CD14-positive monocyte (primary cell): ENCODE measurements at regions not wholly inside any gene's neighbourhood (a gene's known extent, or its start where the extent isn't known, plus 50 kb on each side); places are given as distances from the start of the nearest gene placed in this dataset.

Source experiments
- DNase-seq, 3 donors: peaks; one replicate each; pipeline ENCODE4 v3.0.0-alpha.2; 2011 to 2022
- H2AFZ ChIP-seq: 2 replicates; pipeline ENCODE4 v1.6.0; 2012; ENCODE audit warnings: mild to moderate bottlenecking, low read depth, low read length, inconsistent platforms; ENCODE audit not compliant: insufficient read depth, poor library complexity, severe bottlenecking
- H3K27ac ChIP-seq, 2 donors: 1 replicate in 1 of 2; 2 replicates in 1 of 2; pipeline ENCODE4 v1.5.1; 2012 to 2013; ENCODE audit warnings: low read length in 2 of 2, control low read depth in 1 of 2, inconsistent platforms in 1 of 2, low read depth in 1 of 2, mild to moderate bottlenecking in 1 of 2
- H3K27me3 ChIP-seq, 2 donors: one replicate each; pipeline versions ENCODE4 v1.6.0 to v1.6.1; 2011 to 2013; ENCODE audit warnings: low read length in 2 of 2; ENCODE audit not compliant: control insufficient read depth in 2 of 2, insufficient read depth in 2 of 2
- H3K36me3 ChIP-seq, 2 donors: replicated peaks in 1 of 2; 1 replicate in 1 of 2; 2 replicates in 1 of 2; pipeline versions ENCODE4 v1.5.1 to v1.6.1; 2012 to 2013; ENCODE audit warnings: low read length in 2 of 2, control low read depth in 1 of 2, inconsistent platforms in 1 of 2, mild to moderate bottlenecking in 1 of 2; ENCODE audit not compliant: insufficient read depth in 2 of 2, control insufficient read depth in 1 of 2
- H3K4me1 ChIP-seq, 2 donors: 1 replicate in 1 of 2; 2 replicates in 1 of 2; pipeline versions ENCODE4 v1.5.1 to v1.6.1; 2012 to 2013; ENCODE audit warnings: low read length in 2 of 2, control low read depth in 1 of 2, inconsistent platforms in 1 of 2, mild to moderate bottlenecking in 1 of 2, moderate library complexity in 1 of 2; ENCODE audit not compliant: insufficient read depth in 2 of 2, control insufficient read depth in 1 of 2
- H3K4me2 ChIP-seq: replicated peaks from 2 replicates; pipeline ENCODE3; 2012; ENCODE audit warnings: low read length, moderate library complexity, mild to moderate bottlenecking; ENCODE audit not compliant: poor library complexity, severe bottlenecking; ENCODE audit errors: extremely low read depth
- H3K4me3 ChIP-seq, 3 experiments: fragments of 200-600 bp in 1 of 3; sonication (generic) in 1 of 3; replicated peaks in 1 of 3; 1 replicate in 2 of 3; 2 replicates in 1 of 3; pipeline ENCODE4 v1.5.1; 2011 to 2013; ENCODE audit warnings: low read length in 3 of 3, mild to moderate bottlenecking in 3 of 3, control low read depth in 2 of 3, low read depth in 2 of 3, inconsistent platforms in 1 of 3, moderate library complexity in 1 of 3
- H3K79me2 ChIP-seq: 2 replicates; pipeline ENCODE4 v1.6.0; 2012; ENCODE audit warnings: mild to moderate bottlenecking, control low read depth, inconsistent platforms, low read length, moderate library complexity; ENCODE audit not compliant: insufficient read depth
- H3K9ac ChIP-seq: 2 replicates; pipeline ENCODE4 v1.6.0; 2017; ENCODE audit warnings: low read length, mild to moderate bottlenecking; ENCODE audit not compliant: insufficient read depth, poor library complexity, severe bottlenecking
- H3K9me3 ChIP-seq, 2 donors: replicated peaks in 1 of 2; 1 replicate in 1 of 2; 2 replicates in 1 of 2; pipeline versions ENCODE4 v1.5.1 to v1.6.1; 2012 to 2013; ENCODE audit warnings: low read length in 2 of 2, control low read depth in 1 of 2; ENCODE audit not compliant: control insufficient read depth in 1 of 2, insufficient read depth in 1 of 2
- H4K20me1 ChIP-seq: 2 replicates; pipeline ENCODE4 v1.6.0; 2012; ENCODE audit warnings: mild to moderate bottlenecking, low read length, control low read depth, moderate library complexity; ENCODE audit not compliant: insufficient read depth
- H3K27ac Mint-ChIP-seq, 7 donors: one replicate each; pipeline ENCODE4 v1.8.0; 2020; ENCODE audit warnings: mild to moderate bottlenecking in 7 of 7, mixed read lengths in 7 of 7, moderate library complexity in 6 of 7, inconsistent platforms in 2 of 7
- H3K27me3 Mint-ChIP-seq, 3 donors: one replicate each; pipeline ENCODE4 v1.8.0; 2021 to 2022; ENCODE audit warnings: low read depth in 3 of 3, mild to moderate bottlenecking in 3 of 3, mixed read lengths in 3 of 3, moderate library complexity in 3 of 3, inconsistent platforms in 1 of 3
- H3K36me3 Mint-ChIP-seq, 2 donors: one replicate each; pipeline ENCODE4 v1.8.0; 2020; ENCODE audit warnings: mixed read lengths in 2 of 2, inconsistent platforms in 1 of 2, mild to moderate bottlenecking in 1 of 2
- H3K4me1 Mint-ChIP-seq: one replicate; pipeline ENCODE4 v1.8.0; 2020; ENCODE audit warnings: mild to moderate bottlenecking, mixed read lengths
- H3K4me3 Mint-ChIP-seq, 2 donors: one replicate each; pipeline ENCODE4 v1.8.0; 2020; ENCODE audit warnings: mild to moderate bottlenecking in 2 of 2, mixed read lengths in 2 of 2, moderate library complexity in 1 of 2
- H3K9me3 Mint-ChIP-seq, 7 donors: one replicate each; pipeline ENCODE4 v1.8.0; 2020 to 2022; ENCODE audit warnings: mixed read lengths in 7 of 7, mild to moderate bottlenecking in 6 of 7, moderate library complexity in 6 of 7, inconsistent platforms in 2 of 7
- CTCF ChIP-seq: fragments of 200-600 bp; IDR thresholded peaks from one replicate; pipeline ENCODE4 v1.8.0; 2022; ENCODE audit warnings: antibody characterized with exemption, mild to moderate bottlenecking
- WGBS: methylation state at CpG from one replicate; pipeline ENCODE4 v1.1.5; 2013; ENCODE audit warnings: missing lambda C conversion rate; ENCODE audit not compliant: insufficient coverage; 5-methylcytosine and 5-hydroxymethylcytosine counted together
- intact Hi-C, 2 donors: fragments of 100-400 bp; cut with micrococcal nuclease; formaldehyde crosslinking; loops; one replicate each; pipeline versions ENCODE4 v1.15.0 to v1.15.1; 2023

- intact Hi-C loops = no loop called here
- no peak for TF ChIP-seq CTCF
- DNase-seq = peak in 1 of 3 donors; percentile 24
- Histone ChIP-seq H3K79me2 (no peaks in the 10 kb centered on the region), H3K4me1 (peaks cover 41 to 53% of the 10 kb centered on the region in 2 donors), H4K20me1 (no peaks in the 10 kb centered on the region), H3K27me3 (no peaks in the 10 kb centered on the region), H3K36me3 (no peaks in the 10 kb centered on the region), H3K9me3 (peaks cover 12% of the 10 kb centered on the region in 2 donors), H2AFZ (no peak overlapping the region), H3K27ac (peak overlapping the region in 1 of 2 donors; percentile 47), H3K9ac (no peak overlapping the region), H3K4me2 (no peak overlapping the region), H3K4me3 (no peak overlapping the region)
- H3K36me3 Mint-ChIP-seq = peaks cover 9 to 10% of the 10 kb centered on the region in 2 donors
- peaks cover 0 to 10% (median 2%) of the 10 kb centered on the region in 3 donors for H3K27me3 Mint-ChIP-seq
- peaks cover 9 to 20% (median 15%) of the 10 kb centered on the region in 7 donors for H3K9me3 Mint-ChIP-seq
- WGBS = no CpG with 5 or more reads among the region's 2 CpGs
- no peak overlapping the region for H3K4me3 Mint-ChIP-seq
- peaks cover 51% of the 10 kb centered on the region for H3K4me1 Mint-ChIP-seq
- peak overlapping the region in 4 of 7 donors; percentile 50 to 75 (median 56) for H3K27ac Mint-ChIP-seq
These were observed 260.4 kb downstream of the RPLP1 start for GRCh38 chr15:69712991-69713390.

- H3K27me3 ChIP-seq = no peaks in the 10 kb centered on the region
- H3K9ac ChIP-seq = no peak overlapping the region
- Mint-ChIP-seq H3K9me3 (peaks cover 3 to 12% (median 6%) of the 10 kb centered on the region in 7 donors), H3K36me3 (peaks cover 3 to 4% of the 10 kb centered on the region in 2 donors), H3K27ac (peak overlapping the region in 3 of 7 donors; percentile 23 to 61 (median 55)), H3K4me3 (no peak overlapping the region), H3K27me3 (peaks cover 0 to 10% (median 2%) of the 10 kb centered on the region in 3 donors), H3K4me1 (peaks cover 60% of the 10 kb centered on the region)
- no peak overlapping the region for H3K4me3 ChIP-seq
- intact Hi-C loops = no loop called here
- no peaks in the 10 kb centered on the region for H4K20me1 ChIP-seq
- H3K27ac ChIP-seq = no peak overlapping the region
- DNase-seq = no peak
- H3K4me2 ChIP-seq = no peak overlapping the region
- 74% methylated on average over 5 of the region's 9 CpGs for WGBS
- no peaks in the 10 kb centered on the region for H3K79me2 ChIP-seq
- no peak for TF ChIP-seq CTCF
- H2AFZ ChIP-seq = no peak overlapping the region
- H3K36me3 ChIP-seq = no peaks in the 10 kb centered on the region
- H3K4me1 ChIP-seq = peaks cover 51 to 62% of the 10 kb centered on the region in 2 donors
- peaks cover 3% of the 10 kb centered on the region in 2 donors for H3K9me3 ChIP-seq
These were observed 261.3 kb downstream of the RPLP1 start for GRCh38 chr15:69713726-69714559.
